Endodermal cell (in vitro differentiated cells): ENCODE measurements at regions not wholly inside any gene's neighbourhood (a gene's known extent, or its start where the extent isn't known, plus 50 kb on each side); places are given as distances from the start of the nearest gene placed in this dataset.

Experiments
- DNase-seq: peaks from one replicate; pipeline ENCODE4 v3.0.0-alpha.2; 2017
- H3K27ac ChIP-seq: 2 replicates; pipeline ENCODE4 v1.5.1; 2013; ENCODE audit warnings: mild to moderate bottlenecking, low read depth, low read length, moderate library complexity
- H3K27me3 ChIP-seq: 2 replicates; pipeline ENCODE4 v1.6.1; 2013; ENCODE audit warnings: mild to moderate bottlenecking, low read length, moderate library complexity; ENCODE audit not compliant: insufficient read depth, control insufficient read depth, poor library complexity, severe bottlenecking
- H3K36me3 ChIP-seq: 2 replicates; pipeline ENCODE4 v1.7.0; 2013; ENCODE audit warnings: mild to moderate bottlenecking, low read length, moderate library complexity; ENCODE audit not compliant: control insufficient read depth, insufficient read depth
- H3K4me1 ChIP-seq: one replicate; pipeline ENCODE4 v1.7.0; 2013; ENCODE audit warnings: low read length; ENCODE audit not compliant: control insufficient read depth, insufficient read depth
- H3K4me3 ChIP-seq: 2 replicates; pipeline ENCODE4 v1.5.1; 2013; ENCODE audit warnings: mild to moderate bottlenecking, low read length, moderate library complexity
- H3K9ac ChIP-seq: 2 replicates; pipeline ENCODE4 v1.6.1; 2013; ENCODE audit warnings: mild to moderate bottlenecking, low read length, moderate library complexity; ENCODE audit not compliant: poor library complexity, severe bottlenecking; ENCODE audit errors: extremely low read depth
- H3K9me3 ChIP-seq: 2 replicates; pipeline ENCODE4 v1.6.1; 2013; ENCODE audit warnings: mild to moderate bottlenecking, low read length, moderate library complexity; ENCODE audit not compliant: control insufficient read depth
- H3K27ac Mint-ChIP-seq: 2 replicates; pipeline ENCODE4 v1.8.0; 2020; ENCODE audit warnings: mixed read lengths
- H3K27me3 Mint-ChIP-seq: 2 replicates; pipeline ENCODE4 v1.8.0; 2021; ENCODE audit warnings: mild to moderate bottlenecking, mixed read lengths; ENCODE audit not compliant: insufficient read depth
- H3K36me3 Mint-ChIP-seq: 2 replicates; pipeline ENCODE4 v1.8.0; 2020; ENCODE audit warnings: low read depth, mixed read lengths
- H3K4me1 Mint-ChIP-seq: 2 replicates; pipeline ENCODE4 v1.8.0; 2020; ENCODE audit warnings: mixed read lengths
- H3K4me3 Mint-ChIP-seq: 2 replicates; pipeline ENCODE4 v1.8.0; 2020; ENCODE audit warnings: mild to moderate bottlenecking, moderate library complexity, mixed read lengths
- H3K9me3 Mint-ChIP-seq: 2 replicates; pipeline ENCODE4 v1.8.0; 2020; ENCODE audit warnings: mild to moderate bottlenecking, mixed read lengths
- CTCF ChIP-seq: fragments of 200-600 bp; sonication (generic); conservative IDR thresholded peaks from 2 replicates; pipeline ENCODE4 v1.5.0; 2021; ENCODE audit warnings: antibody characterized with exemption, mild to moderate bottlenecking
- WGBS, 2 experiments: methylation state at CpG; one replicate each; pipeline versions ENCODE4 v1.1.5 to v1.1.7; 2013; ENCODE audit warnings: missing lambda C conversion rate in 2 of 2, mixed read lengths in 1 of 2; ENCODE audit not compliant: insufficient coverage in 1 of 2, insufficient read length in 1 of 2; 5-methylcytosine and 5-hydroxymethylcytosine counted together

DNA sequence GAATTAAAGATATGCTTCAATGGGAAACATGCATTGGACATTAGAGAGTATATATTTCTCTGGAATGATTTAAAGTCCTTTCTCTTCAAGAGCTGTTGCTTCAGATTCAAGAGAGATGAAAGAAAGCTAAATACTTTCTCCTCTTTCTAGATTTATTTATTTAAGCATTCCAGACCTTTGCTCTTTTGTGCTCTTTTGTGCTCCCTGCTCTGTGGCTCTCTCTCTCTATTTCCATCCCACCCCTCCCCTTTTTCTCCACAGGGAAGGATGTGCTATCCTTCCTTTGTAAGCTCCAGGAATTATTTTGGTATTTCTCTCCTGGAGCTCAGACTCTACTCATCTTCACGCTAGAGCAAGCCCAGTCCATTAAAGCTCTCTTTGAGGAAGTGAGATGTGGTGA lies 871.9 kb upstream of the GBE1 start:
- H3K36me3 ChIP-seq, result no peaks in the 10 kb centered on the region
- no peak overlapping the region for H3K4me3 ChIP-seq
- Mint-ChIP-seq H3K36me3 (no peaks in the 10 kb centered on the region), H3K4me3 (no peak overlapping the region), H3K27ac (no peak overlapping the region), H3K4me1 (no peaks in the 10 kb centered on the region), H3K9me3 (no peaks in the 10 kb centered on the region), H3K27me3 (no peaks in the 10 kb centered on the region)
- H3K27me3 ChIP-seq, result no peaks in the 10 kb centered on the region
- 46% methylated on average over 1 of the region's 1 CpG; no CpG with 5 or more reads in 1 of the 2 experiments for WGBS, 2 experiments
- H3K4me1 ChIP-seq, result no peaks in the 10 kb centered on the region
- no peak overlapping the region for H3K9ac ChIP-seq
- no peak for TF ChIP-seq CTCF
- H3K27ac ChIP-seq, result no peak overlapping the region
- DNase-seq, result no peak
- H3K9me3 ChIP-seq, result no peaks in the 10 kb centered on the region

- Mint-ChIP-seq H3K27me3 (no peaks in the 10 kb centered on the region), H3K27ac (no peak overlapping the region), H3K36me3 (no peaks in the 10 kb centered on the region), H3K4me1 (no peaks in the 10 kb centered on the region), H3K9me3 (no peaks in the 10 kb centered on the region), H3K4me3 (no peak overlapping the region)
- Histone ChIP-seq H3K4me3 (no peak overlapping the region), H3K27me3 (no peaks in the 10 kb centered on the region), H3K9me3 (no peaks in the 10 kb centered on the region), H3K27ac (no peak overlapping the region), H3K9ac (no peak overlapping the region), H3K4me1 (no peaks in the 10 kb centered on the region), H3K36me3 (no peaks in the 10 kb centered on the region)
- DNase-seq, result no peak
- TF ChIP-seq CTCF, result no peak
- 93 to 100% methylated on average over 2 to 3 of the region's 3 CpGs for WGBS, 2 experiments
Measured at GRCh38 chr3:82629937-82630336, 868.5 kb upstream of the GBE1 start.

DNA sequence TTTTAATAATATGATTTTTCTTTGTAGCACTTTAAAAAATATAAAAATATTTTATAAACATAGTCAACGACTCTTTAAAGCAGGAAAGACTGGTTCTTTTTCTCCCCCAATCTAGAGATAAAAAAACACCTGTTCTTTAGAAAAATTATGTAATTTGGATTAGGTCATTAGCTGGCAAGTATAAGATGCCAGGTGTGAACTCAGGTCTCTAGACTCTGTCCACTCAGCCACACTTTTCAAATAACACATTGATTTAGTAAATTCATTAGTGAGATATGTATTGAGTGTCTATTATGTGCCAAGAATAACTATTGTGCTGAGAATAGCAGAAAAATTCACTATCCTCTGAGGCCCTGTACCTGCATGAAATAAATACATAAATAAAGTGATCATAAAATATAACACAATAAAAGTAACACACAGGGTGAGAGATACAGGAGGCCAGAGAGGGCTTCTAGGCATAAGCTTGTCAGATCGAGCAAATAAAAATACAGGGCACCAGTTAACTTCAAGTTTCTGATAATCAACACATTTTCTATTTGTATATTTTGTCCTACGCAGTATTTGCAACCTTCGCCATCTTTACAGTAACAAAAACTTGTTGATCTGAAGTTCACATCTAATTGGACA lies 867.1 kb upstream of the GBE1 start:
- Mint-ChIP-seq H3K27me3 (no peaks in the 10 kb centered on the region), H3K36me3 (no peaks in the 10 kb centered on the region), H3K4me3 (no peak overlapping the region), H3K27ac (no peak overlapping the region), H3K9me3 (peaks cover 6% of the 10 kb centered on the region), H3K4me1 (no peaks in the 10 kb centered on the region)
- 82 to 94% methylated on average over 2 to 3 of the region's 4 CpGs for WGBS, 2 experiments
- H3K9ac ChIP-seq, result no peak overlapping the region
- H3K9me3 ChIP-seq, result no peaks in the 10 kb centered on the region
- H3K4me3 ChIP-seq, result no peak overlapping the region
- H3K27me3 ChIP-seq, result no peaks in the 10 kb centered on the region
- TF ChIP-seq CTCF, result no peak
- H3K36me3 ChIP-seq, result no peaks in the 10 kb centered on the region
- no peak overlapping the region for H3K27ac ChIP-seq
- DNase-seq, result no peak
- no peaks in the 10 kb centered on the region for H3K4me1 ChIP-seq
